HL-60 (cell line): ENCODE measurements at regions not wholly inside any gene's neighbourhood (a gene's known extent, or its start where the extent isn't known, plus 50 kb on each side); places are given as distances from the start of the nearest gene placed in this dataset.
"Not testable (repeated sequence)": the region's sequence is repeated elsewhere in the genome, so short reads cannot be mapped to it uniquely, and the experiment has no call there.

Experiments
- CTCF ChIP-seq: IDR thresholded peaks from one replicate; pipeline ENCODE4 v1.5.1; 2011; ENCODE audit warnings: low read length, control low read depth, inconsistent platforms; ENCODE audit not compliant: insufficient read depth
- POLR2AphosphoS5 ChIP-seq: IDR thresholded peaks from 2 replicates; pipeline ENCODE4 v1.6.1; 2012; ENCODE audit warnings: low read depth
- REST ChIP-seq: IDR thresholded peaks from 2 replicates; pipeline ENCODE4 v1.6.1; 2012; ENCODE audit warnings: low read depth; ENCODE audit not compliant: insufficient replicate concordance
- SPI1 ChIP-seq: IDR thresholded peaks from 2 replicates; pipeline ENCODE4 v1.6.1; 2012; ENCODE audit warnings: low read depth, mild to moderate bottlenecking, borderline replicate concordance

- not testable (repeated sequence) for TF ChIP-seq CTCF, REST, POLR2AphosphoS5, SPI1
Measured at GRCh38 chr2:176578292-176578691, 309.1 kb downstream of the MTX2 start.
